CD4-positive, alpha-beta T cell treated with Interferon gamma for 1 hour (primary cell): ENCODE measurements at regions not wholly inside any gene's neighbourhood (a gene's known extent, or its start where the extent isn't known, plus 50 kb on each side); places are given as distances from the start of the nearest gene placed in this dataset.
"Not testable (repeated sequence)": the region's sequence is repeated elsewhere in the genome, so short reads cannot be mapped to it uniquely, and the experiment has no call there.

Experiments
- DNase-seq: peaks from one replicate; pipeline ENCODE4 v3.0.0-alpha.2; 2020

- no peak for DNase-seq
Observed at GRCh38 chr2:236632295-236633218, 62.9 kb downstream of the ACKR3 start.

- DNase-seq: no peak
Observed at GRCh38 chr2:236633219-236633570, 63.6 kb downstream of the ACKR3 start.

- DNase-seq: no peak
Observed at GRCh38 chr2:236633775-236634560, 64.3 kb downstream of the ACKR3 start.

GRCh38 chr2:236636261-236636660, 66.6 kb downstream of the ACKR3 start:
- no peak for DNase-seq

GRCh38 chr2:236636714-236637470, 67.3 kb downstream of the ACKR3 start:
- no peak for DNase-seq

GRCh38 chr2:236637686-236638569, 68.3 kb downstream of the ACKR3 start:
- DNase-seq: no peak

- no peak for DNase-seq
Observed at GRCh38 chr2:236638707-236639106, 69.1 kb downstream of the ACKR3 start.

- DNase-seq: no peak
Observed at GRCh38 chr2:236639461-236640235, 70.0 kb downstream of the ACKR3 start.

GRCh38 chr2:236641051-236641726, 71.6 kb downstream of the ACKR3 start:
- DNase-seq: no peak

- DNase-seq: no peak
Observed at GRCh38 chr2:236642125-236642524, 72.5 kb downstream of the ACKR3 start.

GRCh38 chr2:236642584-236643291, 73.1 kb downstream of the ACKR3 start:
- no peak for DNase-seq

- no peak for DNase-seq
Observed at GRCh38 chr2:236643480-236643879, 73.9 kb downstream of the ACKR3 start.

GRCh38 chr2:236644067-236644466, 74.4 kb downstream of the ACKR3 start:
- DNase-seq: no peak

- DNase-seq: no peak
Observed at GRCh38 chr2:236644502-236644911, 74.9 kb downstream of the ACKR3 start.

- not testable (repeated sequence) for DNase-seq
Observed at GRCh38 chr2:236645141-236645540, 75.5 kb downstream of the ACKR3 start.

GRCh38 chr2:236646441-236646840, 76.8 kb downstream of the ACKR3 start:
- DNase-seq: no peak

GRCh38 chr2:236646871-236647270, 77.2 kb downstream of the ACKR3 start:
- no peak for DNase-seq

- no peak for DNase-seq
Observed at GRCh38 chr2:236647621-236648020, 78.0 kb downstream of the ACKR3 start.

GRCh38 chr2:236653863-236654262, 84.2 kb downstream of the ACKR3 start:
- no peak for DNase-seq

GRCh38 chr2:236654496-236654895, 84.9 kb downstream of the ACKR3 start:
- DNase-seq: no peak
